ENCODE measurements at regions not wholly inside any gene's neighbourhood (a gene's known extent, or its start where the extent isn't known, plus 50 kb on each side); places are given as distances from the start of the nearest gene placed in this dataset.

GRCh38 chr3:8204853-8205650, 296.6 kb upstream of the LMCD1 start:
- no peak for DNase-seq

DNA sequence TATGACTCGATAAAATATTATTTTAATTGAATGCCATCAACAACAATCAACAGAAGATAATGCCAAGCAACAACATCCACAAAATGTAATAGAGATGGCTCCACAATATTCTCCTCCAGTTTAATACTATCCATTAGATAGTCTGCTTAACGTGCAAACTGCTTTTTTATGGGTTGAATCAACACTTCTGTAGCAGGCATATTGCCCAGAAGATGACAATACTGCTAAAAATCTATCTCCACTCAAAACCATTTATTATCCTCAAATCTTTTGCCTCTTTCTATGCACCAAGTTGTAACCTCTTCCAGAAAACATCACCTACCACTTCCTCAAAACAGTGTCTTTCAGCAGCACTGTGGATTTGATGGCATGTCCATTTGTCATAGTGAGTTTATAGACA, 295.7 kb upstream of the LMCD1 start:
- no peak for DNase-seq

GRCh38 chr3:8206971-8207617, 294.5 kb upstream of the LMCD1 start:
- DNase-seq, result no peak

DNA sequence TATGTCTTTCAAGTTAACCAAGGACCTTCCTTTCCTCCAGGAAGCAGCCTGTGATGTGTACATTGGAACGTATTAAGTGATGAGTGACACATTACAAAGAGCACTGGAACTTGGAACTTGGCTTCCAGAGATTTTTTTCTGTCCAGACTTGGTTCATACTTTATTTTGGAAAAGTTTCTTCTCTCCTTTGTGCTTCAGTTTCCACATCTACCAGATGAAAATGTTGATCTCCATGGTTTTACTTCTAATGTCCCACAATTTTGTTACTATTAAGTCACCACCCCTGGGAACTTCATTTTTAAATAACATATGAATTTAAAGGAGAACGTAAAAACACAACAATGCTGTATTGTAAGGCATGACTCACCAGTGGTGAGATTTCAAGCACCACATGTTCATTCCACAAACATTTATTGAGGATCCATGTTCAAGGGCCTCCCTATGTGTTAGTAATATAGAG, 290.7 kb upstream of the LMCD1 start:
- DNase-seq, result no peak

- DNase-seq, result no peak
These were observed 288.8 kb upstream of the LMCD1 start for GRCh38 chr3:8212794-8213193.

DNA sequence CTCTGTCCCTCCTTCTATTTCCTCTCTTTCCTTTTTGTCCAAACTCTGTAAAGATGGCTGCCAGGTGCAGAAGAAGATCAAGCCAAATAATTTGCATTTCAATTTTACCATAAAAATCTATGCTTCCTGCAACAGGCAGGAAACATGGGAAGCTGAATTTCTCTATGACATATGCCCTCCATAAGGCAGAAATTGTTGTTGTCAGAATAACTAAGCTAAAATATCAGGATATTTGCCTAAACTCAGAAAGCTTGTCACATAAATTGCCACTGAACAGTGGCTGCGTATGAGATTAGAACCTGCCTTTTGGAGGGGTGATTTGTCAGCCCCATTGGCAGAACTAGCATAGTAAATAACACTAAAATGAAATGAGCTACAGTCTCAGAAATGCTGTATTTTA, 288.3 kb upstream of the LMCD1 start:
- no peak for DNase-seq

DNA sequence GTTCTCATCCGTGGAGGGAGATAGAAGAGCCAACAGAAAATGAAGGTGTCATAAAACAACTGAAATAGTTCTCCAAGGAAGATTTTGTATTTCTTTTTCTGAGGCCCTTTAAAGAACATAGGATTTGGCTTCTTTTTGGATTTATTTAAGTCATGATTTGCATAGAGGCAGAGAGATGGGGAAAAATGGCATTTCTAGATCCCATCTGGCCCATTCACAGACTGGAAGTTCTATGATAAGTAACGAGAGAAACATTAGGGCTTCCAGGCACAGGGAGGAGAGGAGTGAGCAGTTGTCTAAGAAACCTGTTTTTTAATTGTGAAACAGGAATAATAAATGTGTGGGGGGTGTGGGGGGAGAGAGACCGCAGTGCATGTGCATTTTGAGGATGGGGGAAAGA, 285.8 kb upstream of the LMCD1 start:
- no peak for DNase-seq

DNA sequence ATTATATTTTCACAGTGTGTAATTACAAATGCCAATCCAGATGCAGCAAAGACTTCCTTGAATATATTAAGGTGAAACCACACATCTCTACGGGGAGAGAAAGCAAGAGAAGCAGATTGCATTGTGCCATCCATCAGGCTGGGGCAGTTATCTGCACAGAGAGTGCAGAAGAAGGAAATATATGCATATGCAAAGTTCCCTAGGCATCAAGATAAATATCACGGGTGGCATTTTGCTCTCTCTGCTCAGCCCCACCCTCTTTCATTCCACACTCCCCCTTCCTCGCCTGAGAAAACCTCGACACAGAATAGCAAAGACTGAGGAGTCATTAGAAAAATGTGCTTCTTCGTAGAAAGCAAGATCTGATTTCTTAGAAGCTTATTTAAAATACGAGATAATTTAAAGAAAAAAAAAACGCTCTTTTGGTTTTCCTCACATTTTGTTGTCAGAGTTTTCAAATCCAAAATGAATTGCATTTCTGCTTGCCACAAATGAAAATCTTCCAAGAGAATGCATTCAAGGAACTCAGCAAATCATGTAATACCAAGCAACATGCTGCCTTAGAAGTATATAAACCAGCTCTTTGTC, 283.2 kb upstream of the LMCD1 start:
- DNase-seq, result no peak

DNA sequence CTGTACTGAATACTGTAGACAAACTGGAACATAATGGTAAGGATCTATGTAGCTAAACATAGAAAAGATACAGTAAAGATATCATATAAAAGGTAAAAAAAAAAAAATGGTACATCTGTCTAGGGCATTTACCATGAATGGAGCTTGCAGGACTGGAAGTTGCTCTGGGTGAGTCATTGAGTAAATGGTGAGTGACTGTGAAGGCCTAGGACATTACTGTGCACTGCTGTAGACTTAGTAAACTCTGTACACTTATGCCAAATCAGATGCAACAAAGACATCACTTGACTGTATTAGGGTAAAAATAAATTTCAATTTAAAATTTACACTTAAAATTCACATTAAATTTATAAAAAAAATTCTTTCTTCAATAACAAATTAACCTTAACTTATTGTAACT, 281.3 kb upstream of the LMCD1 start:
- DNase-seq, result no peak

DNA sequence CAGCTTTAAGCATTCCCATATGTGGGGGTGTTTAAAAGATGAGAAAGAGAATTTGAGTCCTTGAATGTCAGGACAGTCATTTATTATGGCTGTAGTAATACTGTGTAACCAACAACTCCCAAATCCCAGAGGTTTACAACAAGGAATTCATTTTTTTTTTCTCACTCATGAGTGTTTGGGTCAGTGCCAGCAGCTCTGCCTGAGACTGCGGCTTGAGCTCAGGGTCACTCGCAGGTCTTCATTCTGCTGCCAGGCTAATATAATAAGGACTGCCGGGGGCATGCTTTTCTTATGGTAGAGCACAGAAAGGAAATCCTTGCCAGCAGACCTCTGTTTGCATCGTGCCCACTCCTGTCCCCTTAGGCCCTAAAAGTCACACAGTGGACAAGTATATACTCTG, 277.9 kb upstream of the LMCD1 start:
- DNase-seq, result no peak

DNA sequence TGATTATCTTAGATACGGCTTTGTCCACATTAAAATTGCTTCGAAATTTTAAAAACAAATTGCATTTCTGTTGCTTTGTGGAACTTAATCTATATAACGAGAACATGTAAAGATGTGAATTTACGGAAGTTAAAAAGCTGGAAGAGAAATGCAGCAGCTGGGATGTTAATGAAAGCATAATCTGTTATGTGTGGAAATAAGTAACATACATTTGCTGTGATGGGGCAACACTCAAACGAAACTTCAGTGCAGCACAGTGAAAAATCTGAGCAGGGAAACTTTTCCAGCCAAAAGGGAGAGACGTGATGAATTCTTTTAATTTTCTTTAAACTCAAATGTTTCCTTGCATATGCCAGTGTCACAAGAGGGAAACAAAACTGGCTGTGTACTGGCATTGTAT, 276.7 kb upstream of the LMCD1 start:
- DNase-seq, result no peak

- DNase-seq, result no peak
These were observed 267.7 kb upstream of the LMCD1 start for GRCh38 chr3:8233938-8234337.

- no peak for DNase-seq
These were observed 265.4 kb upstream of the LMCD1 start for GRCh38 chr3:8236264-8236663.

- DNase-seq, result no peak
These were observed 263.7 kb upstream of the LMCD1 start for GRCh38 chr3:8237893-8238292.

DNA sequence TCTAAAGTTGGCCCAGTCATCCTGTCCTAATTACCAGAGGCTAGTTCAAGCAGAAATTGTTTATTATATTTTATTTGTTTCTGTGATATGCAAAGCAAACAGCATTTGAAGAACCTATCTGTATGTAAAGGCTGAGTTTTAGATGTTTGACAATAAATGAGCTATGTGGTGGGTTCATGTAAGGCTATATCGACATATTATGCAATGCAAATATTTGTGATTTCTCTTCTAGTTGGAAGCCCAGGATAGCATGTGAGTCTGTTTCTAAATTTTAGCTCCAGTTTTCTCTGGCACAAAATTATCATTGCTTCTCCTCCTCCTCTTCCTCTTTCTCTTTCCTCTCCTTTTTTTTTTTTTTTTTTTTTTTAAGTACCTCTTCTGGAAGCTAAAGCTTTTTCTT, 263.2 kb upstream of the LMCD1 start:
- DNase-seq, result no peak

DNA sequence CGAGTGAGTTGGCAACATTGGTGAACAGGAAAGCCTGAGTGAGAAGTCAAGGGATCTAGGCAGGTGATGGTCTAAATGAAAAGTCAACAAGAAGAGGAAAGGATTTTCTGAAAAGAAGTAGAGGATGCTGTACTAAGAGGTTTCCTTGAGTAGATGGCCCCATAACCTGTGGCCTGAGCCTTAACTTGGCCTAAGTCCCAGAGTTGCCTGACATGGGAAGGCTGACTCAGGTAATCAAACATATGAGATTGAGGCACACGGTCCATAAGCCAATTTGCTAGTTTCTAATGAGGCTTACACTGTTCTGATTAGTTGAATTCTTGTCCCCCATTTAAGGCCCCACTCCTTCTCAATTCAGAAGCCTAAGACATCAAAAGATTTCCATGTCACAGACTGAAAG, 262.5 kb upstream of the LMCD1 start:
- DNase-seq, result no peak

DNA sequence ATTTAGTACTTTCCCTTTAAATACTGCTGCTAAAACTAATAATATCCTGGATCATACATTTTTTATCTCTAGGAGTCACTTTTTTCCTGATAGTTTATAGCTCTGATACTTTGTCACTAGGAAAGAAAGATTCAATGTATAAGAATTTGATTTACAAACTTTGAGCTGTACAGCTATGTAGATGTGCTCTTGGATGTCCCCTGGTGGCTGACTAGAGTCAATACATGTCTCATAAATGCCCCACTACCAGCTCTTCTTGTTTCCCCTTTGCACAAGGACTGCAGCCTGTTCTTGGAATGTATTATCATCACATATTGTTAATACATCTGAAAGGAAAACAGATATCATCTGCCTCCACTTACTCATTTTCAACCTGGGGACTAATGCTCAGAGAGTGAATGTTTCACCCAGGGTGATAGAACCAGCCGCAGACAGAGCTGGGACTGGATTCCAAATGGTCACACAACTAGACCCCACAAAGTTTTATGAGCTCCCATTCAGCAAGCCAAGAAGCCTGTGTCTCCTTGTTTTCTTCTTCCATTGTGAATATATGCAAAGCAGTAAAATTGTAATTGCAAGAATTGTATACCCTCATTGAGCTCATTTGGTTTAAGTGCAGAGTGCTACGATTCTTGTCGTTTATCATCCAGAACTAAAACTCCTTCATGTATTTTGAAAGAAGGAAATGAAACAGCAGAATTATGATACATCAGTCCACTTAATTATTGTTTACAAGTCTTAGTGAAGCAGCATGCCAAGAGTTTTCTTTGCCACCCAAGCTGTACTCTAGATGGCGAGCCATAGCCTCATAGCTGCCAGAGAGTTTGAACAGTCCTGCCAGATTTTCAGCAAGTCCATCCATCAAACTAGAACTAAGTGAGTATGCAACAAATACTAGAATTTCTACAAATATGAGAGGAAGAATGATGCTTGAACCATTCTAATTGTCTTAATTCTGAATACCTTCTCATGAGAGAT, 261.6 kb upstream of the LMCD1 start:
- peak; percentile 44 for DNase-seq

GRCh38 chr3:8246070-8246469, 255.6 kb upstream of the LMCD1 start:
- no peak for DNase-seq

- DNase-seq, result no peak
These were observed 248.4 kb upstream of the LMCD1 start for GRCh38 chr3:8253201-8253600.

DNA sequence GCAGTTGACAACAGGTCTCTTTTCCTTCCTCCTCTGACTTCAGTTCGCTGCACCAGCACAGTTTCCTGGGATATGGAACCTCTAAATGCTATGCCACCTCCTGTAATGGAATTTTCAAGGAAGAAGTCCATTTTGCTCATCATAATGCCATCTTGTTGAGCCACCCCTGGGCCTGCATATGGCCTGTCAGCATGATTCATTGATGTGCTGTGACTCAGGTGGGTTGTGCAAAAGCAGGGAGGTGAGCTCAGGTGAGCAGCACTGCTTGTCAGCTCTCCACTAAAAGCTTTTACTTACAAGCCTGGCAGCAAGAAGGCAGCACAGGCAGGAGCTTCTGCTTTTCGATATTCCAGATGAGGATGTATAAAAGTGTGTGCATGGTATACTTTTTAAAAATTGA, 247.1 kb upstream of the LMCD1 start:
- DNase-seq, result no peak

- no peak for DNase-seq
These were observed 245.9 kb upstream of the LMCD1 start for GRCh38 chr3:8255725-8256124.

- DNase-seq, result no peak
These were observed 245.1 kb upstream of the LMCD1 start for GRCh38 chr3:8256441-8257071.

DNA sequence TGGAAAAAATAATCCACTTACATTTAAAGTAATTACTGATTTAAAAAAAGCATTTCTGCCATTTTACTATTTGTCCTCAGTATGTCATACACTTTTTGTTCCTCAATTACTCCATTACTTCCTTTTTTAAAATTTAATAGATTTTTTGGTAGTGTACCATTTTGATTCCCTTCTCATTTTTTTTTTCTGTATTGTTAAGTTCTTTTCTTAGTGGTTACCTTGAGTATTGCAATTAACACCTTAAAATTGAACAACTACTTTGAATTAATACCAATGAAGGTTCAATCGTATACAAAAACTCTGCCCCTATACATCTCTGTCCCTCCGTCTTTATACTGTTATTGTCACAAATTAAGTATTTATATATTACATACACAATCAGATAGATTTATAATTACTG, 240.6 kb upstream of the LMCD1 start:
- DNase-seq, result no peak

All from KG1 (cell line).